ENCODE measurements at regions not wholly inside any gene's neighbourhood (a gene's known extent, or its start where the extent isn't known, plus 50 kb on each side); places are given as distances from the start of the nearest gene placed in this dataset.

DNA sequence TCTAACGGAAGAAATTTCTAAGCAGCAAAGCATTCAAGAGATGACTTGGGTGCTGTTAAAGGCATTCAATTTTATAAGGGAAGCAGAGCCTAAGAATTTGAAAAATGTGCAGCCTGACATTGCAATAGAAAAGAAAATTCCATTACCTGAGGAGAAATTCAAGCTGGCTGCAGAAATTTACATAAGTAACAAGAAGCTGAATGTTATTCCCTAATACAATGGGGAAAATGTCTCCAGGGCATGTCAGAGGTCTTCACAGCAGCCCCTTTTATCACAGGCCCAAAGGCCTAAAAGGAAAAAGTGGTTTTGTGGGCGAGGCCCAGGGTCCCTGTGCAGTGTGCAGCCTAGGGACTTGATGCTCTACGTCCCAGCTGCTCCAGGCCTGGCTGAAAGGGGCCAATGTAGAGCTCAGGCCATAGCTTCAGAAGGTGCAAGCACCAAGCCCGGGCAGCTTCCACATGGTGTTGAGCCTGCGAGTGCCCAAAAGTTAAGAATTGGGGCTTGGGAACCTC lies 306.7 kb downstream of the RDH14 start:
- no peak for DNase-seq (ENCODE audit: low read depth)

DNA sequence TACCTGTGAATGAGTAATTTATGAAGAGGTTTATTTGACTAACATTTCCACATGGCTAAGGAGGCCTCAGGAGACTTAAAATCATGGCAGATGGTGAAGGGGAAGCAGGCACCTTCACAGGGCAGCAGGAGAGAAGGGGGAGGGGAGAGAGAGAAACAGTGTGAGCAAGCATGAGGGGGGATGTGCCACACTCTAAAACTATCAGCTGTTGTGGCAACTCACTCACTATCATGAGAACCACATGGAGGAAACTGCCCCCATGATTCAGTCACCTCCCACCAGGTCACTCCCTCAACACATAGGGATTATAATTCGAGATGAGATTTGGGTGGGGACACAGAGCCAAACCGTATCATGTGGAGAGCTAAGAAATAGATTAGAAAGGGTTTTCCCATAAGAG lies 309.0 kb downstream of the RDH14 start:
- no peak for DNase-seq (ENCODE audit: low read depth)

GRCh38 chr2:18247282-18248110 lies 313.0 kb downstream of the RDH14 start:
- DNase-seq (ENCODE audit: low read depth) = no peak

DNA sequence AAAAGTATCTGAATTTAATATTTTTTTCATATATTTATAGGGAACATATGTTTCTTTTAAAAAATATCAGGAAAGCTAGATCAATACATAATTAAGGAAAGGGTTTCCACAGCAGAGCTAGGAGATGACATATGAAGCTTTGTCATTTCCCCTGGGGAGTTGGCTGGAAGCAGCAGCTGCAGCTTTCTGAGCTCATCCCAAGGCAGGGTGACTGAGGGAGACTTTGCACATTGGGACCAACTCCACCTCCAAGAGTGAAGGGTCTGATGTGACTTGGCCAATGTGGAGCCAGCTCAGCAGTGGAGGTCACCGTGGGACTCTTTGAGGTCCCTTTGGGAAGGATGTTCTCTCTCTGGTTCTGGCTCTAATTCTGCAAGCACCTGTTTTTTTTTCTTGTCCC lies 315.1 kb downstream of the RDH14 start:
- DNase-seq (ENCODE audit: low read depth) = no peak

- no peak for DNase-seq (ENCODE audit: low read depth)
These were observed 315.6 kb downstream of the RDH14 start for GRCh38 chr2:18244845-18245244.

DNA sequence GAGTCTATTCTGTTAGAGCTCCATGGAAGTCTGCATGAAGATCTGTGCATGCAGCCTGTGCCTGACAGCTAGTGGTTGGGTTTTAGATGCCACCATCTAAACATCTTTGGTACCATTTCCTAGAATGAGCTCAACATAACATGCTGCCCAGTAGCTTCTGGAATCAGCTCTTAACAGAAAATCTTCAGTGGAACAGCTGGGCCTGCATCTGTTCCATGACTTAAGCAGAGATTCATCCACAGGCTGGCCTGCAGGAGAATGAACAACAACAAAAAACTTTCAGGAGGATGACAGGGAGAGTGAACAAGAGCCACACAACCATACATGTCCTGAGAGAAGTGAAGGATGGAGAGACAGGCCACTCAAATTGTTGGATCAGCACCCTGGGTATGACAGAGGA lies 316.6 kb downstream of the RDH14 start:
- DNase-seq (ENCODE audit: low read depth) = no peak

DNA sequence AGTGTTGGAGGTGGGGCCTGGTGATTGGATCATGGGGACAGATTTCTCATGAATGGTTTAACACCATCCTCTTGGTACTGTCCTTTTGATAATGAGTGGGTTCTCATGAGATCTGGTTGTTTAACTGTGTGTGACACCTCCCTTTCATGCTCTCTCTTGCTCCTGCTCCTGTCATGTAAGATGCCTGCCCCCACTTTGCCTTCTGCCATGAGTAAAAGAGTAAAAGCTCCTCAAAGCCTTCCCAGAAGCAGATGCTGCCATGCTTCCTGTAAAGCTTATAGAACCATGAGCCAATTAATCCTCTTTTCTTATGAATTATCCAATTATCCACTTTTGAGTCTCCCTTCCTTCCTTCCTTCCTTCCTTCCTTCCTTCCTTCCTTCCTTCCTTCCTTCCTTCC lies 317.7 kb downstream of the RDH14 start:
- no peak for DNase-seq (ENCODE audit: low read depth)

- no peak for DNase-seq (ENCODE audit: low read depth)
These were observed 322.2 kb downstream of the RDH14 start for GRCh38 chr2:18238209-18238608.

DNA sequence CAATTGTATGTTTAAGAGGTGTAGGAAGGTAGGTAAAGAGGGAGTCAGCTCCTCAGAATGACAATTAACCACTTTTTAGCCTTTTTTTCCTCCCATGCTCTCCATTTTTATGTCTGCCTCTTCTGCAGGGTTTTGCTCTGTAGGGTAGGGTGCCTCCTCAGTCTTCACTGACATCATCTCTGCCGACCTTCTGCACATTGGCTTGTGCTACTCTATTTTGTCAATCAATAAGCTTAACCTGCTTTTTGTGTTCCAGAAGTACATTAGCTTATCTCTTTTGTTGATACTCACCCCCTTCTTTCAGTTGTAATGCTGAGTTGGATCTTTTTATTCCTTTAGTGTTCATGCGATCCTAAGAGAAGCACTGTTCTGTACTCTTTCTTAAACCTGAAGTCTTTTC lies 323.2 kb downstream of the RDH14 start:
- no peak for DNase-seq (ENCODE audit: low read depth)

- DNase-seq (ENCODE audit: low read depth) = no peak
These were observed 327.6 kb downstream of the RDH14 start for GRCh38 chr2:18232731-18233438.

- DNase-seq (ENCODE audit: low read depth) = no peak
These were observed 329.8 kb downstream of the RDH14 start for GRCh38 chr2:18230668-18231067.

DNA sequence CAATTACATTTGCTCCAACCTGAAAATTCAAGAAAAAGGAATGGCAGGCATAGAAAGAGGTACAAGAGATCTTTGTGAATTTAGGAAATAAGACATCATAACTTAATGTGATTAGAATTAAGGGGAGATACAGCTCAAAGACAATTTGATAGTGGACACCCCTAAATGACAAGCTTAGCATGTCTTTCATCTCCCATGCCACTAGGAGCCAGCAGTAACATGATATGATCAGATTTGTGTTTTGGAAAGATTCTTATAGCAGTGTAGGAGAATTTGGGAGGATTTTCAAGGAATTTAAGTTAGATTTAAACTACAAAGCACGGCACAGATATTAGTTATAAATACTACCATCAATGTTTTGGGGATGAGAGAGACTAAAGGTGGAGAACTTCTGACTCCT lies 340.8 kb downstream of the RDH14 start:
- no peak for DNase-seq (ENCODE audit: low read depth)

- no peak for DNase-seq (ENCODE audit: low read depth)
These were observed 339.9 kb downstream of the KCNS3 start for GRCh38 chr2:18218160-18218933.

DNA sequence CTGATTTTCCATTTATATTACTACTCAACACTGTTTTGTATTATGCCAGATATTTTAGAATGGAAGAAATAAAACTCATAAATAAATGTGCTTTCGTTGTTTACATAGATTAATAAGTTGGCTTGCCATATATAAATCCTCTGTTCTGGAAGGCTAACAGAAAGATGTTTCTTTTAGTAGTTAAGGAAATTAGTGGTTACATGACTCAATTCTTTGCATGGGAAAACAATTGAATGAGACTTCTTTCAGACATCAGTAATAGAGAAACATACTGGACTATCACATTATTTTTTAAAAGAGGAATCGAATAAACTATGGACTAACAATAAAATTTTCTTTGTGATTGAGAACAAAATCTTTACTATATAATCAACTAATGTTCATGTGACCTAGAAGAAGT lies 336.5 kb downstream of the KCNS3 start:
- no peak for DNase-seq (ENCODE audit: low read depth)

- no peak for DNase-seq (ENCODE audit: low read depth)
These were observed 335.5 kb downstream of the KCNS3 start for GRCh38 chr2:18213986-18214385.

- DNase-seq (ENCODE audit: low read depth) = no peak
These were observed 331.6 kb downstream of the KCNS3 start for GRCh38 chr2:18209934-18210639.

- no peak for DNase-seq (ENCODE audit: low read depth)
These were observed 330.5 kb downstream of the KCNS3 start for GRCh38 chr2:18208956-18209355.

GRCh38 chr2:18200771-18201170 lies 322.3 kb downstream of the KCNS3 start:
- no peak for DNase-seq (ENCODE audit: low read depth)

- no peak for DNase-seq (ENCODE audit: low read depth)
These were observed 320.2 kb downstream of the KCNS3 start for GRCh38 chr2:18198677-18199076.

DNA sequence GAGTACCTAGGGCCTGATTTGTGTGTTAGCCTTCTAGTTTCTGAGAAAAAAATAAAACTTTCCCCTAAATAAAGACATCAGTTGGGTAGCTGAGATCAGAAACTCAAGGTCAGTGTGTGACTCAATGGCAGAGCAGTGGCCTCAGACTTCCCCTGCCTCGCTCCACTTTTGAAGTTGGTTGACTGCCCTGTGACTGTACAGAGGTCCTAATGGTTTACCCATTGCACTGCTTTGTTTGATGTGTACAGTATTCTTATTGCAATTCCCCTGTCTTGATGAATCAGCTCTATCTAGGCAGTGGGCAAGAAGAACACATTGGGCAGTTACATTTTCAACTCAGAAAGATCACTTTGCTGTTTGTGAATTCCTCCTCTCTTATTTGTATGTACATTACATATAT lies 315.7 kb downstream of the KCNS3 start:
- no peak for DNase-seq (ENCODE audit: low read depth)

DNA sequence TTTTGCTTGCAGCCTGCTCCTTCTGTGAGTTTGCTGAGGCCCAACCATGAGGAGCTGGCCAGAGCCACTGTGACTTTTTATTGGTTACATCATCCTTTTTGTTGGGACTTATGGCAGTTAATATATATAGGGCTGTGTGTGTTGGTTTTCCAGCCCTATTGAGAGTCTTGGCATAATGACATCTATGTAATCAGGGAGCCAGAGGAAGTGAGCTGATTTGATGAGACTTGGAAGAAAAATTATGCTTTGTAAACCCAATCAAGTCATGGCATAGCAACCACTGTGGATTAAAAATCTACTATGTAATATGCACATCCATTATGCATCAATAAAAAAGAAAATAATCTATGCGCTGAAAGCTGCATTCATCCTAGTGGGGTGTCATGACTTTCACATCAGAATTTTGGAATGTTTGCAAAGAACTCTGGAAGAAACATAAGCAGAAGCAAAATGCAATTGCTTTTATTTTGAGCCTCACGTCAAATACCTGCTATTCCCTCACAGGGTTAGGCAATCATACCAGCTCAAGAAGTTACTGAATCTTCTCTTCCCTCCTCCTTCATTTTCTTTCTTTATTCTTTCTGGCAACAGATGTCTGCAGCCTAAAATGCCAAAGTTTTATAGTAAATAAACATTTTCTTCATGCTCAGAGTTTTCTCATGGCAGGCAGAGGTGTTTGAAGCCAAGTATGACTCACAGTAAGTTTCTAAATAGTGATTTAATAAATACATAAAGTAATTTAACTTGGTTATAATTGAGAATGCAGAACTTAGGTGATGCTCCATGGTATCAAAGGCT lies 308.5 kb downstream of the KCNS3 start:
- no peak for DNase-seq (ENCODE audit: low read depth)
